ENCODE measurements at regions not wholly inside any gene's neighbourhood (a gene's known extent, or its start where the extent isn't known, plus 50 kb on each side); places are given as distances from the start of the nearest gene placed in this dataset.

GRCh38 chr7:85897967-85898366, 711.1 kb upstream of the SEMA3D start:
- no peak for TF ChIP-seq POLR2AphosphoS5 (IDR thresholded peaks at IDR 0.05; ENCODE audit: low read depth)
- TF ChIP-seq SPI1 (IDR thresholded peaks at IDR 0.05; ENCODE audit: borderline replicate concordance, low read depth) = no peak
- no peak for TF ChIP-seq CTCF (IDR thresholded peaks at IDR 0.05; ENCODE audit: insufficient read depth, low read length)
- no peak for TF ChIP-seq GABPA (IDR thresholded peaks at IDR 0.05; ENCODE audit: low read depth)

Measured in HL-60 (cell line).